ENCODE measurements at regions not wholly inside any gene's neighbourhood (a gene's known extent, or its start where the extent isn't known, plus 50 kb on each side); places are given as distances from the start of the nearest gene placed in this dataset.

- no peak for TF ChIP-seq ZBTB40 (IDR thresholded peaks at IDR 0.05)
- no peak for TF ChIP-seq ZBTB40 (CRISPR knock-in tag; IDR thresholded peaks at IDR 0.05)
- TF ChIP-seq ISX (CRISPR knock-in tag; conservative IDR thresholded peaks at IDR 0.05), result no peak
- TF ChIP-seq ZC3H13 (CRISPR knock-in tag; IDR thresholded peaks at IDR 0.05), result no peak
- TF ChIP-seq ZNF225 (CRISPR knock-in tag; IDR thresholded peaks at IDR 0.05), result no peak
Measured at GRCh38 chr13:37351211-37351610, 245.7 kb upstream of the CSNK1A1L start (continued).

- FAIRE-seq (no peak), ATAC-seq (no peak), DNase-seq (ENCODE audit: low spot score) (no peak)
- Histone ChIP-seq H3K4me2 (ENCODE audit: low read depth, low read length) (no peak overlapping the region), H3K27ac (ENCODE audit: extremely low read length, insufficient read depth, low read length) (no peak overlapping the region), H3K4me3 (replicated peaks in 1 of 3; ENCODE audit: insufficient read depth in 1 of 3, low read depth in 2 of 3, low read length in 3 of 3) (no peak overlapping the region), H3K4me1 (ENCODE audit: insufficient read depth, low read length) (no peaks in the 10 kb centered on the region), H4K20me1 (ENCODE audit: insufficient read depth, low read length) (no peaks in the 10 kb centered on the region), H3K79me2 (ENCODE audit: insufficient read depth, low read length) (no peaks in the 10 kb centered on the region), H3K27me3 (ENCODE audit: control insufficient read depth in 1 of 2, insufficient read depth in 2 of 2, low read length in 2 of 2) (no peaks in the 10 kb centered on the region), H3K9me3 (ENCODE audit: low read length) (no peaks in the 10 kb centered on the region), H3K36me3 (replicated peaks in 1 of 2; ENCODE audit: control insufficient read depth in 1 of 2, insufficient read depth in 2 of 2, low read length in 2 of 2) (no peaks in the 10 kb centered on the region), H2AFZ (ENCODE audit: low read length) (no peak overlapping the region), H3K9ac (ENCODE audit: insufficient read depth, low read depth, low read length) (no peak overlapping the region)
- TF ChIP-seq HDAC6 (IDR thresholded peaks at IDR 0.05; ENCODE audit: low read depth, low read length), result no peak
- TF ChIP-seq ZBTB49 (CRISPR knock-in tag; IDR thresholded peaks at IDR 0.05; ENCODE audit: borderline replicate concordance), result no peak
- TF ChIP-seq CERS6 (CRISPR knock-in tag; IDR thresholded peaks at IDR 0.05), result no peak
- TF ChIP-seq ZNF660 (CRISPR knock-in tag; IDR thresholded peaks at IDR 0.05; ENCODE audit: borderline replicate concordance, low read depth), result no peak
- no peak for TF ChIP-seq ZNF513 (CRISPR knock-in tag; conservative IDR thresholded peaks at IDR 0.05)
- intact Hi-C loops (cut with micrococcal nuclease; ENCODE audit: unreplicated experiment), result no loop called here
- in situ Hi-C loops (cut with HindIII; ENCODE audit: extremely low pct_ligation_motif_present, low pct_unique_long_range_greater_than_20kb), result no loop called here
- ChIA-PET POLR2A (no interaction called here), CTCF (ENCODE audit: low intra/inter-chr PET ratio, low total read pairs) (no interaction called here)
- 7% methylated on average over 4 of the region's 4 CpGs for WGBS (ENCODE audit: low lambda C conversion rate)
- no TSS peak for BruUV-seq (replicated peaks)
Measured at GRCh38 chr13:37349916-37350315, 244.5 kb upstream of the CSNK1A1L start.

Measured in HepG2 (cell line).